BLaER1 (cell line): ENCODE measurements at regions not wholly inside any gene's neighbourhood (a gene's known extent, or its start where the extent isn't known, plus 50 kb on each side); places are given as distances from the start of the nearest gene placed in this dataset.

Experiments
- H3K27ac ChIP-seq: shearing (Covaris generic); formaldehyde crosslinking; 2 replicates; pipeline ENCODE4 v1.8.1; 2022
- H3K27me3 ChIP-seq: shearing (Covaris generic); formaldehyde crosslinking; 2 replicates; pipeline ENCODE4 v1.8.1; 2022
- H3K36me3 ChIP-seq: shearing (Covaris generic); formaldehyde crosslinking; 2 replicates; pipeline ENCODE4 v1.8.1; 2022
- H3K4me1 ChIP-seq: shearing (Covaris generic); formaldehyde crosslinking; 2 replicates; pipeline ENCODE4 v1.8.1; 2022
- H3K4me2 ChIP-seq: shearing (Covaris generic); formaldehyde crosslinking; 2 replicates; pipeline ENCODE4 v1.8.1; 2022
- H3K4me3 ChIP-seq: shearing (Covaris generic); formaldehyde crosslinking; 2 replicates; pipeline ENCODE4 v1.8.1; 2022
- H3K9ac ChIP-seq: shearing (Covaris generic); formaldehyde crosslinking; 2 replicates; pipeline ENCODE4 v1.8.1; 2022
- H3K9me3 ChIP-seq: shearing (Covaris generic); formaldehyde crosslinking; 2 replicates; pipeline ENCODE4 v1.8.1; 2022
- H4K20me1 ChIP-seq: shearing (Covaris generic); formaldehyde crosslinking; 2 replicates; pipeline ENCODE4 v1.8.1; 2022
- Cebpa-rat ChIP-seq: shearing (Covaris generic); IDR thresholded peaks from 2 replicates; pipeline ENCODE4 v1.8.1; 2022

- no peaks in the 10 kb centered on the region for H3K36me3 ChIP-seq
- no peak overlapping the region for H3K4me3 ChIP-seq
- H3K9me3 ChIP-seq, result no peaks in the 10 kb centered on the region
- no peak overlapping the region for H3K4me2 ChIP-seq
- H3K27ac ChIP-seq, result no peak overlapping the region
- no peak for TF ChIP-seq Cebpa-rat
- no peak overlapping the region for H3K9ac ChIP-seq
- no peaks in the 10 kb centered on the region for H3K27me3 ChIP-seq
- no peaks in the 10 kb centered on the region for H4K20me1 ChIP-seq
- H3K4me1 ChIP-seq, result 0 out of 2 replicates have a peak, but pooled peaks cover 2% of the 10 kb centered on the region
Observed at GRCh38 chr9:93814077-93814956, 140.8 kb downstream of the BARX1 start.

- no peak for TF ChIP-seq Cebpa-rat
- H3K4me2 ChIP-seq, result no peak overlapping the region
Observed at GRCh38 chr9:93813221-93814076, 141.7 kb downstream of the BARX1 start.

GRCh38 chr9:93812410-93812668 is 142.8 kb downstream of the BARX1 start:
- H4K20me1 ChIP-seq, result no peaks in the 10 kb centered on the region
- no peak for TF ChIP-seq Cebpa-rat

More at GRCh38 chr9:93813221-93814076, 141.7 kb downstream of the BARX1 start:
- Histone ChIP-seq H3K36me3 (no peaks in the 10 kb centered on the region), H3K27ac (no peak overlapping the region), H3K4me3 (no peak overlapping the region), H4K20me1 (no peaks in the 10 kb centered on the region), H3K9me3 (no peaks in the 10 kb centered on the region), H3K4me1 (no peaks in the 10 kb centered on the region), H3K27me3 (no peaks in the 10 kb centered on the region), H3K9ac (no peak overlapping the region)

GRCh38 chr9:93810028-93810971 is 144.9 kb downstream of the BARX1 start:
- no peaks in the 10 kb centered on the region for H4K20me1 ChIP-seq
- no peak overlapping the region for H3K4me2 ChIP-seq
- no peaks in the 10 kb centered on the region for H3K27me3 ChIP-seq
- no peaks in the 10 kb centered on the region for H3K36me3 ChIP-seq
- no peaks in the 10 kb centered on the region for H3K9me3 ChIP-seq
- H3K27ac ChIP-seq, result no peak overlapping the region
- no peak for TF ChIP-seq Cebpa-rat
- H3K4me1 ChIP-seq, result no peaks in the 10 kb centered on the region
- no peak overlapping the region for H3K4me3 ChIP-seq
- H3K9ac ChIP-seq, result no peak overlapping the region

More at GRCh38 chr9:93812410-93812668, 142.8 kb downstream of the BARX1 start:
- no peak overlapping the region for H3K4me2 ChIP-seq
- no peaks in the 10 kb centered on the region for H3K9me3 ChIP-seq
- no peaks in the 10 kb centered on the region for H3K4me1 ChIP-seq
- H3K4me3 ChIP-seq, result no peak overlapping the region
- H3K36me3 ChIP-seq, result no peaks in the 10 kb centered on the region
- H3K9ac ChIP-seq, result no peak overlapping the region
- no peak overlapping the region for H3K27ac ChIP-seq
- no peaks in the 10 kb centered on the region for H3K27me3 ChIP-seq

- Histone ChIP-seq H4K20me1 (no peaks in the 10 kb centered on the region), H3K4me1 (no peaks in the 10 kb centered on the region), H3K9me3 (no peaks in the 10 kb centered on the region), H3K27ac (no peak overlapping the region), H3K4me3 (no peak overlapping the region), H3K36me3 (no peaks in the 10 kb centered on the region), H3K9ac (no peak overlapping the region), H3K27me3 (no peaks in the 10 kb centered on the region), H3K4me2 (no peak overlapping the region)
- no peak for TF ChIP-seq Cebpa-rat
Observed at GRCh38 chr9:93809204-93809940, 145.8 kb downstream of the BARX1 start.

- no peak overlapping the region for H3K27ac ChIP-seq
Observed at GRCh38 chr9:93808115-93809029, 146.8 kb downstream of the BARX1 start.

GRCh38 chr9:93807166-93808074 is 147.7 kb downstream of the BARX1 start:
- Histone ChIP-seq H4K20me1 (no peaks in the 10 kb centered on the region), H3K27ac (no peak overlapping the region), H3K27me3 (no peaks in the 10 kb centered on the region), H3K4me3 (no peak overlapping the region), H3K4me2 (no peak overlapping the region), H3K4me1 (no peaks in the 10 kb centered on the region), H3K36me3 (no peaks in the 10 kb centered on the region), H3K9ac (no peak overlapping the region), H3K9me3 (no peaks in the 10 kb centered on the region)
- no peak for TF ChIP-seq Cebpa-rat

More at GRCh38 chr9:93808115-93809029, 146.8 kb downstream of the BARX1 start:
- Histone ChIP-seq H3K27me3 (no peaks in the 10 kb centered on the region), H3K4me1 (no peaks in the 10 kb centered on the region), H3K9me3 (no peaks in the 10 kb centered on the region), H4K20me1 (no peaks in the 10 kb centered on the region), H3K4me3 (no peak overlapping the region), H3K9ac (no peak overlapping the region), H3K4me2 (no peak overlapping the region), H3K36me3 (no peaks in the 10 kb centered on the region)
- TF ChIP-seq Cebpa-rat, result no peak
